H1 (cell line): ENCODE measurements at regions not wholly inside any gene's neighbourhood (a gene's known extent, or its start where the extent isn't known, plus 50 kb on each side); places are given as distances from the start of the nearest gene placed in this dataset.

ENCODE experiments used
- CTCF ChIA-PET: fragments of 300-600 bp; sonication (Branson Sonifier 250); formaldehyde crosslinking; loops from one replicate; lab custom pipeline; 2021; ENCODE audit not compliant: partially characterized antibody; lab: Charles Lee
- POLR2A ChIA-PET: fragments of 300-600 bp; sonication (Branson Sonifier 250); formaldehyde crosslinking; loops from one replicate; lab custom pipeline; 2021; ENCODE audit warnings: inconsistent platforms; ENCODE audit not compliant: partially characterized antibody; lab: Charles Lee
- DNase-seq, 2 experiments: peaks; one replicate each; pipeline versions ENCODE4 v3.0.0 to v3.0.0-alpha.2; 2010 to 2022; ENCODE audit warnings: low spot score in 2 of 2, low read depth in 1 of 2, mixed read lengths in 1 of 2
- FAIRE-seq: peaks from 2 replicates; lab custom pipeline; 2011; peaks lifted over from hg19 to GRCh38; lab: Jason Lieb, UNC
- H2AFZ ChIP-seq: 2 replicates; pipeline ENCODE4 v1.8.1; 2012; ENCODE audit warnings: low read length, inconsistent platforms
- H2AK5ac ChIP-seq: 2 replicates; pipeline ENCODE4 v1.6.1; 2013; ENCODE audit warnings: low read depth, low read length
- H2BK120ac ChIP-seq: replicated peaks from 2 replicates; pipeline ENCODE3; 2013; ENCODE audit warnings: low read depth, low read length, inconsistent platforms
- H2BK12ac ChIP-seq: 2 replicates; pipeline ENCODE4 v1.6.1; 2013; ENCODE audit warnings: low read depth, low read length
- H2BK15ac ChIP-seq: 2 replicates; pipeline ENCODE4 v1.6.1; 2013; ENCODE audit warnings: low read length
- H2BK20ac ChIP-seq: 2 replicates; pipeline ENCODE4 v1.6.1; 2013; ENCODE audit warnings: low read length
- H2BK5ac ChIP-seq: 2 replicates; pipeline ENCODE4 v1.6.1; 2013; ENCODE audit warnings: low read depth, low read length
- H3K14ac ChIP-seq: 2 replicates; pipeline ENCODE4 v1.6.1; 2013; ENCODE audit warnings: inconsistent platforms; ENCODE audit not compliant: insufficient read length
- H3K18ac ChIP-seq: 2 replicates; pipeline ENCODE4 v1.6.1; 2013; ENCODE audit warnings: low read length; ENCODE audit errors: extremely low read depth
- H3K23ac ChIP-seq: 2 replicates; pipeline ENCODE4 v1.6.1; 2013; ENCODE audit warnings: inconsistent platforms; ENCODE audit not compliant: insufficient read length
- H3K23me2 ChIP-seq: 2 replicates; pipeline ENCODE4 v1.6.1; 2013; ENCODE audit warnings: low read depth, low read length
- H3K27ac ChIP-seq: 2 replicates; pipeline ENCODE4 v1.6.1; 2011; ENCODE audit warnings: low read depth, low read length, inconsistent platforms
- H3K27me3 ChIP-seq, 4 experiments: replicated peaks in 1 of 4; 1 replicate in 1 of 4; 2 replicates in 3 of 4; pipeline versions ENCODE4 v1.6.1 to v1.8.1; 2011 to 2013; ENCODE audit warnings: low read length in 3 of 4, mild to moderate bottlenecking in 3 of 4, inconsistent platforms in 2 of 4, mixed read lengths in 2 of 4, moderate library complexity in 1 of 4; ENCODE audit not compliant: control insufficient read depth in 3 of 4, insufficient read depth in 3 of 4; ENCODE audit errors: extremely low read depth in 1 of 4
- H3K36me3 ChIP-seq, 4 experiments: 2 replicates each; pipeline versions ENCODE4 v1.6.1 to v1.8.1; 2011 to 2013; ENCODE audit warnings: mild to moderate bottlenecking in 4 of 4, low read length in 3 of 4, moderate library complexity in 2 of 4, control low read depth in 1 of 4, inconsistent platforms in 1 of 4; ENCODE audit not compliant: insufficient read depth in 4 of 4, control insufficient read depth in 2 of 4
- H3K4ac ChIP-seq: replicated peaks from 2 replicates; pipeline ENCODE3; 2013; ENCODE audit warnings: low read length, low read depth, mixed read lengths, inconsistent platforms; ENCODE audit not compliant: insufficient read length
- H3K4me1 ChIP-seq, 4 experiments: replicated peaks in 1 of 4; 1 replicate in 1 of 4; 2 replicates in 3 of 4; pipeline versions ENCODE4 v1.6.1 to v1.8.1; 2011 to 2013; ENCODE audit warnings: low read length in 3 of 4, inconsistent platforms in 2 of 4, mixed read lengths in 1 of 4; ENCODE audit not compliant: insufficient read depth in 4 of 4, control insufficient read depth in 3 of 4
- H3K4me2 ChIP-seq, 2 experiments: 2 replicates each; pipeline versions ENCODE4 v1.6.1 to v1.8.1; 2011 to 2013; ENCODE audit warnings: low read depth in 2 of 2, low read length in 2 of 2, control low read depth in 1 of 2, inconsistent platforms in 1 of 2, mild to moderate bottlenecking in 1 of 2; ENCODE audit not compliant: insufficient read depth in 1 of 2
- H3K4me3 ChIP-seq, 4 experiments: fragments of 200-600, 300-600 bp in 1 of 4; sonication (generic), shearing (Covaris generic), sonication (Bioruptor Twin) in 1 of 4; 2 replicates each; pipeline versions ENCODE4 v1.5.1 to v1.8.1; 2011 to 2016; ENCODE audit warnings: low read length in 4 of 4, low read depth in 3 of 4, control low read depth in 2 of 4, inconsistent platforms in 2 of 4, mild to moderate bottlenecking in 2 of 4, mixed read lengths in 1 of 4, moderate library complexity in 1 of 4; ENCODE audit not compliant: insufficient read depth in 2 of 4; ENCODE audit errors: extremely low read depth in 1 of 4
- H3K56ac ChIP-seq: replicated peaks from 2 replicates; pipeline ENCODE3; 2013; ENCODE audit warnings: low read depth, mild to moderate bottlenecking, mixed read lengths, low read length, inconsistent platforms; ENCODE audit not compliant: insufficient read length
- H3K79me1 ChIP-seq: 2 replicates; pipeline ENCODE4 v1.6.1; 2013; ENCODE audit warnings: low read depth, low read length, control low read depth
- H3K79me2 ChIP-seq, 2 experiments: 2 replicates each; pipeline versions ENCODE4 v1.6.1 to v1.8.1; 2012 to 2013; ENCODE audit warnings: low read length in 2 of 2, mild to moderate bottlenecking in 2 of 2, inconsistent platforms in 1 of 2; ENCODE audit not compliant: insufficient read depth in 2 of 2, control insufficient read depth in 1 of 2
- H3K9ac ChIP-seq, 4 experiments: replicated peaks in 1 of 4; 1 replicate in 1 of 4; 2 replicates in 3 of 4; pipeline versions ENCODE4 v1.6.1 to v1.8.1; 2011 to 2013; ENCODE audit warnings: low read depth in 3 of 4, low read length in 3 of 4, control low read depth in 2 of 4, mild to moderate bottlenecking in 2 of 4, moderate library complexity in 2 of 4, inconsistent platforms in 1 of 4; ENCODE audit errors: extremely low read depth in 1 of 4
- H3K9me3 ChIP-seq, 2 experiments: 2 replicates each; pipeline versions ENCODE4 v1.6.1 to v1.8.1; 2012 to 2013; ENCODE audit warnings: mild to moderate bottlenecking in 2 of 2, moderate library complexity in 2 of 2, control low read depth in 1 of 2, inconsistent platforms in 1 of 2, low read depth in 1 of 2, low read length in 1 of 2, mixed read lengths in 1 of 2; ENCODE audit not compliant: insufficient read depth in 2 of 2
- H4K20me1 ChIP-seq, 2 experiments: replicated peaks in 1 of 2; 2 replicates each; pipeline versions ENCODE3 to v1.8.1; 2011 to 2013; ENCODE audit warnings: inconsistent platforms in 2 of 2, low read length in 2 of 2, mild to moderate bottlenecking in 1 of 2; ENCODE audit not compliant: insufficient read depth in 2 of 2, control insufficient read depth in 1 of 2
- H4K5ac ChIP-seq: 2 replicates; pipeline ENCODE4 v1.6.1; 2013; ENCODE audit warnings: low read length, low read depth, mixed read lengths, inconsistent platforms; ENCODE audit not compliant: insufficient read length
- H4K8ac ChIP-seq: 2 replicates; pipeline ENCODE4 v1.8.0; 2013; ENCODE audit warnings: mild to moderate bottlenecking, moderate library complexity, low read length, inconsistent platforms; ENCODE audit not compliant: insufficient read depth; ENCODE audit errors: extremely low read depth
- H4K91ac ChIP-seq: replicated peaks from 2 replicates; pipeline ENCODE3; 2013; ENCODE audit warnings: low read length, mixed read lengths, inconsistent platforms; ENCODE audit not compliant: insufficient read length
- WGBS, 2 experiments: shearing (Covaris generic) in 1 of 2; methylation state at CpG; one replicate each; pipeline versions ENCODE4 v1.1.6 to v1.1.7; 2013 to 2015; ENCODE audit warnings: low lambda C conversion rate in 2 of 2, mixed read lengths in 2 of 2, inconsistent platforms in 1 of 2, low coverage in 1 of 2, missing lambda C conversion rate in 1 of 2; ENCODE audit not compliant: insufficient replicate concordance in 2 of 2, insufficient coverage in 1 of 2, insufficient read length in 1 of 2; ENCODE audit errors: extremely low coverage in 1 of 2, missing lambda C conversion rate in 1 of 2; 5-methylcytosine and 5-hydroxymethylcytosine counted together

DNA sequence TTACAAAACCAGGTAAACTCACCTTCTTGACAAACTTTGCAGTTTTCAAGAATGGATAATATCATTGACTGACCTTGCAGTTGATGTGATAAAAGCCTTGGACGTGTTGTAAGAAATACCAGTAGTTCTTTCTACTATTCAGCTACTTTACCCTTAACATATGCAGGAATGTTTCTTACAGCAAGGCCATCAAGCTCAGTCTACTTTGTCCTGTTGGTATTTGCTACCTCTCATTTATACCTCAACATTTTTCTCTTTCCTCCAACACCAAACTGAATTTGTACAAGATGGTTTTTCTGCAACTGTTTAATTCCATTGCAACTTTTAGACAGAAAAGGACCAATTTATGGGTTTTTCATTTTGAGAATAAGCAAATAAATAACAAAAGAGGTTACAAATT, 147.4 kb upstream of the BCHE start:
- Histone ChIP-seq H3K79me2 (no peaks in the 10 kb centered on the region), H2AK5ac (no peak overlapping the region), H3K4me3 (peak overlapping the region in 1 of 4 experiments; percentile 20; a peak in 1 of 8 replicates), H2AFZ (no peak overlapping the region), H4K20me1 (no peaks in the 10 kb centered on the region), H3K56ac (no peak overlapping the region), H2BK20ac (no peak overlapping the region), H3K14ac (no peak overlapping the region), H3K23ac (no peak overlapping the region), H3K23me2 (no peaks in the 10 kb centered on the region), H3K27ac (no peak overlapping the region), H3K18ac (no peak overlapping the region), H3K36me3 (no peaks in the 10 kb centered on the region), H3K9me3 (no peaks in the 10 kb centered on the region), H3K4me2 (peak overlapping the region in 1 of 2 experiments; percentile 9; a peak in 1 of 4 replicates), H3K27me3 (no peaks in the 10 kb centered on the region), H2BK120ac (no peak overlapping the region), H2BK15ac (no peak overlapping the region), H4K5ac (peak overlapping the region; percentile 15), H3K9ac (no peak overlapping the region), H3K4me1 (peaks cover 0 to 6% (median 3%) of the 10 kb centered on the region in 4 experiments; a peak in 3 of 7 replicates), H3K4ac (no peak overlapping the region), H3K79me1 (no peaks in the 10 kb centered on the region), H2BK5ac (no peak overlapping the region), H4K91ac (no peak overlapping the region), H2BK12ac (no peak overlapping the region), H4K8ac (no peak overlapping the region)
- 23% methylated on average over 1 of the region's 1 CpG; no CpG with 5 or more reads in 1 of the 2 experiments for WGBS, 2 experiments
- ChIA-PET CTCF (no interaction called here), POLR2A (no interaction called here)
- no peak for DNase-seq
- peak; percentile 78 for FAIRE-seq
